ENCODE measurements at regions not wholly inside any gene's neighbourhood (a gene's known extent, or its start where the extent isn't known, plus 50 kb on each side); places are given as distances from the start of the nearest gene placed in this dataset.

DNA sequence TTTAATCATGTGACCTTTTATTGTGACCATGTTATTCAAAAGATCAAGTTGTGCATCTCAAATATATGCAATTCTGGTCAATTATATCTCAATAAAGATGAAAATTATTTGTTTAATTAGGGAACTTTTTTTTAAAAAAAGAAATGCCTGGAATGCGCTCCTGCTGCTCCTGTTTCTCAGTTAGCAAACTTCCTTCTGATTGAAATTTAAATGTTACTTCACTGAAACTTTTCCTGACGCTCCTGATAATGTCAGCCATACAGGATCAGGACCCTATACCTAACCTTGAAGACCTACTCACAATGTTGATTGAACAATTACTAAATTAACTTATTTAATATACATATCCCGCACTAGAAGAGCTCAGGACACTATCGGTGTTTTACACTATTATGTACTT, 190.4 kb downstream of the MACC1 start:
- in situ Hi-C loops (cut with HindIII; ENCODE audit: low sequenced_read_pairs), result loop anchor here (10.0 kb wide), 1 partner anchor 72 kb away; no protein-coding TSS in a partner anchor

DNA sequence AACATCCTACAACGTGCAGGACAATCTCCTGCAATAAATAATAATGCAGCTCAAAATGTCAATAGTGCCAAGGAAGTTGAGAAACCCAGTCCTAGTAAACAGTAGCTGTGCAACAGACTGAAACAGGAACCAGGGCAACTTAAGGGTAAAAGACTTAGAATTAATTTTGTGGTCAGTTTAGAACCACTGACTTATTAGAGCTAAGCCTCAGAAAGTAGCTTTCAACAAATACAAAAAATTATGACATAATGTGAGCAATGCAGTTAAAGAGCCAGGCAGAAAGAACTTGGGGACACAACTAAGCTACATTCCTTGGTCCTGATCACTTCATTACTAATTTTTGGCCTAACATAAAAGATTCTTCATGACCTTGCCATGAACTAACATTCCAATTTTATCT, 195.4 kb downstream of the MACC1 start:
- in situ Hi-C loops (cut with HindIII; ENCODE audit: low sequenced_read_pairs), result loop anchor here (10.0 kb wide), 1 partner anchor 67 kb away; no protein-coding TSS in a partner anchor

DNA sequence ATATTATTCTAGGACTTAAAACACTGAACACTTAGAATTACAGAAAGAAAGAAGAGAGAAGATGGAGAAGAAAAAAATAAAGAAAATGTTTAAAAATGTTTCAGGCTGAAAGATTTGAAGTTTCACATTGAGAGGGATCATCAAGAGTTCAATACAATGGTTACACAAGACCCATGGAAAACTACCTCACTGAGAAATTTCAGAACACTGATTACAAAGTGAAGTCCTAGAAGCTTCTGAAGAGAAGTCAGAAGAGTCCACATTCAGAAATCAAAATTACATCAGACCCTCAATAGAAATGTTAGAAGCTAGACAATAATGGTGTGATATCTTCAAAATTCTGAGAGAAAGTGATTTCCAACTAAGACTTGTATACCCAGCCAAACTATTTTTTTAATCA, 196.1 kb downstream of the MACC1 start:
- in situ Hi-C loops (cut with HindIII; ENCODE audit: low sequenced_read_pairs), result loop anchor here (10.0 kb wide), 1 partner anchor 66 kb away; no protein-coding TSS in a partner anchor

DNA sequence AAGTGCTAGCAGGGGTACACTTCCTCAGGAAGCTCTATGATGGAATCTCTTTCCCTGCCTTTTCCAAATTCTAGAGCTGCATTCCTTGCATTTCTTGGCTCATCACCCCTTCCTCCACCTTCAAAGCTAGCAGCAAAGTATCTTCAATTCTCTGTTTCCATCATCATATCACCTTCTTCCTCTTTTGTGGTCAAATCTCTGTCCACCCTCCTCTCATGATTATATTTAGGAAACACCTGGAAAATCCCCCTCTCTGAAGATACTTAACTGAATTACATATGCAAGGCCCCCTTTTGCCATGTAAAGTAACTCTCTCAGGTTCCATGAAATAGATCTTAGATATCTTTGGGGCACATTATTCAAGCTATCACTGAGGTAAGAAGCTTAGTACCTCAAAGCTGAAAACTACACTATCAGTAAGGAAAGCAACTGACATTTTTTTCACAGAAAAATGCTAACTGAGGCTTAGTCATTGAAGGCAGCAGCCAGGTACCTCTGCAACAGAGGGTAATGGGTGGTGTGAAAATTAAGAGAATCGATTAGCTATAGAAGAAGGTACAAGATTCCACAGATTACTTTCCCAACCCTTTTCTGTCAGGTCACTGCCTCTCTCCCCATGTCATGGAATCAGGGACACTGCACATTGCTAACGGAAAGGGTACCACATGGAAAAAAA, 197.3 kb downstream of the MACC1 start:
- in situ Hi-C loops (cut with HindIII; ENCODE audit: low sequenced_read_pairs), result loop anchor here (10.0 kb wide), 1 partner anchor 65 kb away; no protein-coding TSS in a partner anchor

DNA sequence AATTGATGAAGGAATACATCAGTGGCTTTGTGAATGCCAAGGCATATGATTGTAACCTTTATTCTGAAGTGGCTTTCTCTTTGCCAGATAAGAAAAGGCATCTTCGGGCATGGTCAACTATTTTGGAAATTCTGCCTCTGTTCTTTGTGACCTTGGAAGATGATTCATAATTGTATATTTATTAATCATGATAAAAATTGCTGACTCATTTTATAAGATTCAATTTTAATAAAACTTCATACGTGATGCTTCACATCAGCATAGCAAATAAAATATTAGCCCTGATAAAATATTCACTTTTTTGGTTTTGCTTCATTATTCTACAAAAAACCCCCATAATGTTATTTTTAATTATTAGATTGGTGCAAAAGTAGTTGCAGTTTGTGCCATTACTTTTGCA, 200.5 kb downstream of the MACC1 start:
- in situ Hi-C loops (cut with HindIII; ENCODE audit: low sequenced_read_pairs), result no loop called here

DNA sequence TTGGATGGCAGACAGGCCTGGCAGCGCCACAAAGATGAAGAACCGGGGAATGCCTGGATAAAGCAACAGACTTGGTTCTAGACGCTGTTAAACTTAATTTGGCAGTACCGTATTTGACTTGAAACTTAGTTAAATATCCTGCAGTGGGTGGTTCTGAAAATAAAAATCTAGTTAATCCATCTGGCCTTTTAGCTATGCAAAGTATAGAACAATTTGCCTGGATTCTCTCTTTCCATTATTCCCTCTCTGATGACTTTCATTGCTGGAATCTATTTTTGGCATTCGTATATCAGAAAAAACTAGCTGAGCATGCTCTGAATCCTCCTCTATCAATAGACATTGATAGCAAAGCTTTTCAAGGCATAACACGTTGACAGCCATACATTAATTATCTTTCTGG, 203.6 kb downstream of the MACC1 start:
- in situ Hi-C loops (cut with HindIII; ENCODE audit: low sequenced_read_pairs), result no loop called here

DNA sequence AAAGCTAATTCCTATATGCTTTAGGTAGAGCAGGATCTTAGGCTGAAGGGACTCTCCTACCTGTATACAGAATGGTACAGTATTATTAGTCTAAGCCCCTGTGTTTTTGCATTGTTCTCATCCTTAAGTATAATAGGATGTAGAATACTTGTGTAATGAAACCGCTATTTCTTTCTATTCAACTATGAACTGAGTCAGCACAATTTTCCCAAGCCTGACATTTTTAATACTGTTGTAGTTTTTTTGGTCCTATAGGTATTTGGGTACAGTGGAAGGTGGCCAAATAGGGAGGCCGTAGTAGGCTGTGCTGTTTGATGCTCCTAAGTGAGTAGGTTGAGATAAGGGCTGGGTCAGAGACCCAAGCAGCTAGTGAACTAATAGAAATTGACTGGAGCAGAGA, 205.1 kb downstream of the MACC1 start:
- in situ Hi-C loops (cut with HindIII; ENCODE audit: low sequenced_read_pairs), result no loop called here

DNA sequence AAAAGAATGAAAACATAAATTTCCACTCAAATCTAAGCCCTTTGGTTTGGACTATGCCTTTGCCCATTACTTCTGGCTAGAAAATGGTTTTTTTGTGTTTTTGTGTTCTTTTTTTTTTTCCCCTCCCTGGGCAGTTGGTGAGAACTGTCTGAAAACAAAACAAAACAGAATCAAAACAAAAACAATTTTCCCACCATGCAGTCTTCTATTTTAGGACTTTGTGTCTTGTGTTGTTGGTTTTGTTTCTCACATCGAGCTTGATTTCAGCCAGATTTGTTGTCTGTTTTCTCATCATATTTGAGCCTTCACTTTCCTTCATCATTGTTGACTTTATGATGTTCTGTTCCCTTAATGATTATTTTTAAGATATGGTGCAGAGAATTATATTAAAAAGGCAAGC, 206.3 kb downstream of the MACC1 start:
- in situ Hi-C loops (cut with HindIII; ENCODE audit: low sequenced_read_pairs), result no loop called here

DNA sequence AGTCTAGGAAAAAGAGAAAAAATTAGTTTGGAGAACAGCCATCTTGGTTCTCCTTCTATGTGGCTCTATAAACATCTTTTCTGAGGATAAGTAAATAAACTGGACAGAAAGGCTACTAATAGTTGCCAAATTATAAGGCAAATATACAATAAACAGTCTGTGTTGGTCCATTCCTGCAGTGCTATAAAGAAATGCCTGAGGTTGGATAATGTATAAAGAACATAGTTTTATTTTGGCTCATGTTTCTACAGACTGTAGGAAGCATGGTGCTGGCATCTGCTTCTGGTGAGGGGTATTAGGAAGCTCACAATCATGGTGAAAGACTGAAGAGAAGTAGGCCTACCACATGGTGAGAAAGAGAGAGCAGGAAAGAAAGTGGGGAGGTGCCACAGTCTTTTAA, 209.7 kb downstream of the MACC1 start:
- in situ Hi-C loops (cut with HindIII; ENCODE audit: low sequenced_read_pairs), result no loop called here

DNA sequence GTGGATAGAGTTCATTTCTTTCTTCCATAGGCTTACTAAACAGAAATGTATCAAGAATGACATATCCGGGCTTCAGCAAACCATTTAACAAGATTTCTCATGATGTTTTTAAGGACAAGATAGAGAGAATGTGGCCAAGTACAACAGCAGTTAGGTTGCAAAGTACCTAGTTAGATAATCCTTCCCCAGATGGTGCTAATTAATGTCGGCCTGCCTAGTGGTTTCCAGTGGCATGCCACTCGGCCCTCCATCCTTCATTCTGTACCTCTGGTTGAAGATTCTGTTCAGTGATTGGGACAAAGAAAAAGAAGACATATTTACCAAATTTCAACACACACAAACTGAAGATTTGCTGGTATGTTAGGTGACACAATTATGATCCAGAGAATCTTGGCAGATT, 212.1 kb downstream of the MACC1 start:
- in situ Hi-C loops (cut with HindIII; ENCODE audit: low sequenced_read_pairs), result no loop called here

DNA sequence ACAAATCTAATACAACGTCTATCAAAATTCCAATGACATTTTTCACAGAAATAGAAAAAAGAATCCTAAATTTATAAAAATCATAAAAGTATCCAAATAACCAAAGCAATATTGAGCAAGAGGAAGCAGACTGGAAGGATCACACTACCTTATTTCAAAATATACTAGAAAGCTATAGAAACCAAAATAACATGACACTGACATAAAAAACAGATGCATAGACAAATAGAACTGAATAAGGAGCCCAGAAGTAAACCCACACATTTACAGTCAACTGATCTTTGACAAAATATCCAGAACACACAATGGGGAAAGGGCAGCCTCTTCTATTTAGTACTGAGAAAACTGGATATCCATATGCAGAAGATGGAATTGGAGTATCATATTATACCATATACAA, 217.5 kb downstream of the MACC1 start:
- in situ Hi-C loops (cut with HindIII; ENCODE audit: low sequenced_read_pairs), result no loop called here

DNA sequence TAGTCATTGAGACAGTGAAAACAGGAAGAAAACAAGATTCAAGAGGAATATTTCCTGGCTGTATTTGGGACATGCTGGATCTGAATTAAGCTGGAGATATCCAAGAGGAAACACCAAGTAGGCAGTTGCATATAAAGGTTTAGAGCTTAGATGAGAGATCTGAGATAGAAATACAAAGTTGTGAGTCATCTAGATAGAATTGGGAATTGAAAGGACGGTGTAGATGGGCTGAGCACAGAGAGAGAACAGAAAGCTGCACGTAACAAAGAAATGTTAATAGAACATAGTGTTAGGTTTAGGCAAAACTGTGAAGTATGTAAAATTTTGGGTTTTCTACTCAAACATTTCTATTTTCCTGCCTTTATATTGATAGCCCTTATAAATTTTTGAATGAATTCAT, 218.5 kb upstream of the TMEM196 start:
- in situ Hi-C loops (cut with HindIII; ENCODE audit: low sequenced_read_pairs), result no loop called here

DNA sequence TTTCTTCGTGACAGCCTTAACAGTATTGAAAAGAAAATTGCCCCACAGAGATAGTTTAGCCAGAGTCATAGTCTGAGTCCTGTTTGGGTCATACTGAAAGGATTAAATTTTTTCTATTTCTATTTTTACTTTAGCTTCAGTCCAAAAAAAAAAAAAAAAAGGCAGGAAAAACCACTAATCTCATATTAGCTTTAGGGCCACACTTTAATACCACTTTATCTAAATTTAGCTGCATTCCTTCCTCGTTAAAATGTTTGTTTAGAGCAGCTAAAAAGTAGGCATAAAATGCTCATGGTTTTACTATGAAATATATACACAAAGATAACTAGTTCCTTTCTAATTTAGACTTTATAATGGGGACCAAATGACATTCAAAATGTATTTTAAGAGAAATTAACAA, 216.5 kb upstream of the TMEM196 start:
- in situ Hi-C loops (cut with HindIII; ENCODE audit: low sequenced_read_pairs), result no loop called here

DNA sequence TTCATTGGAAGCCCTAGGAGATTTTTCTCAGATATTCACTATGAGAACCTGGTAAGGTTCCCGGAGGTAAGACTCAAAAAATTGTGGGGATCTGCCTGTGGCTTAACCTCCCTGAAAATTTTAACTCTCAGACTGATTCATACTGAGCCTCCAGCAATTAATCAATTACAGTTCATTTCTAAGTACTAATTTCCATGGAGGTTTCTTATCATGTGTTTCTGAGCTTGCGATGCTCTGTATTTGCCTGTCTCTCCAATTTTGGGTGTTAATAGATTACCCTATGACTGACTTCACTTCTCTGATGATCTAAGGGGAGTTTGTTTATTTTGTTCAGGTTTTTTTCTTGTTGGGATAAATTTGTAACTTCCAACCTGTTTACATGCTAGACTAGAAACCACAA, 215.4 kb upstream of the TMEM196 start:
- in situ Hi-C loops (cut with HindIII; ENCODE audit: low sequenced_read_pairs), result no loop called here

DNA sequence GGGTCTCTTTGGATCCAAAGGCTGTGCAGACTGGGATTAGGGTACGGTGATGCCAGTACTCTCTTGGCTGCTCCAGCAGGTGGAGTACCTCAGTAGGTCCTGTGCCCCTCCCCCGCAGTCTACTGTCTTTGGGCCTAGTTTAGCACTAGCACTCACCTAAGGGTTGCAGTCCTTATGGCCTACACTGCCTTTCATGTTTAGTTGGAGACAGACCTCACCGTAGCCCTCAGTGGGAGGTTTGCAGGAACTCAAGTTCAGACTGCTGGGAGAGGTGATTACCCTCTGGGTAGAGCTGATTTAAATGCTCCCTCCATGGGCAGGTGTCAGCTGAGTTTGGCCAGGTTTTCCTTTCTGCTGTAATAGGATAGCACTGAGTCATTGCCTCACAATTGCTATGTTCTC, 210.8 kb upstream of the TMEM196 start:
- in situ Hi-C loops (cut with HindIII; ENCODE audit: low sequenced_read_pairs), result no loop called here

DNA sequence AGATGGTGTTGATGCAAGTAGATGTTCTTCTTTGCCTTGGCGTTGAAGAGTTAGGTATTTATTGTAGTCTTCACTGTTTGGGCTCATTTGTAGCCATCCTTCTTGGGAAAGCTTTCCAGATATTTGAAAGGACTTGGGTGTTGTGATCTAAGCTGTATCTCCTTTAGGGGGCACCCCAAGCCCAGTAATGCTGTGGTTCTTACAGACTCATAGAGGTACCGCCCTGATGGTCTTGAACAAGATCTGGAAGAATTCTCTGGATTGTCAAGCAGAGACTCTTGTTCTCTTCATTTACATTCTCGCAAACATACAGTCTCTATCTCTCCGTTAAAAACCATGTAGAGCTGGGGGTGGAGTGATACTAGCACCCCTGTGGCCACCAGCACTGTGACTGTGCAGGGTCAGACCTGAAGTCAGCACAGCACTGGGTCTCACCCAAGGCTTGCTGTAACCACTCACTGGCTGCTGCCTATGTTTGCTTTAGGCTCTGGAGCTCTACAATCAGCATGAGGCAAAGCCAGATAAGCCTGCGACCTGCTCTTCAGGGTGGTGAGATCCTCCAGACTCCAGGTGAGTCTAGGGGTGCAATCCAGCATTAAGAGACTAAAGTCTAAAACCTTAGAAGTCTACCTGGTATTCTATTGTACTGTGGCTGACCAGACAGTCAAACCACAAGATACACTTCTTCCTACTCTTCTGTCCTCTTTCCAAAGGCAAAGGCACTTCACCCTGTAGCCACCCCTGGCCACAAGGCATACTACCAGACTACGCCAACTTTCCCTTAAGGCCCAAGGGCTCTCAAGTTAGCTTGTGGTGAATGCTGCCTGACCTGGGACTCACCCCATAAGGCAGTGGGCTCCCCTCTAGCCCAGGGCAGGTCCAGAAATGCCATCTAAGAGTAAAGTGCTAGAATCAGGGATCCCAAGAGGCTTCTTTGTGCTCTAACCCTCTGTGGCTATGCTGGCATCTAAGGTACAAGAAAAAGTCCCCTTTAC, 209.7 kb upstream of the TMEM196 start:
- in situ Hi-C loops (cut with HindIII; ENCODE audit: low sequenced_read_pairs), result no loop called here

DNA sequence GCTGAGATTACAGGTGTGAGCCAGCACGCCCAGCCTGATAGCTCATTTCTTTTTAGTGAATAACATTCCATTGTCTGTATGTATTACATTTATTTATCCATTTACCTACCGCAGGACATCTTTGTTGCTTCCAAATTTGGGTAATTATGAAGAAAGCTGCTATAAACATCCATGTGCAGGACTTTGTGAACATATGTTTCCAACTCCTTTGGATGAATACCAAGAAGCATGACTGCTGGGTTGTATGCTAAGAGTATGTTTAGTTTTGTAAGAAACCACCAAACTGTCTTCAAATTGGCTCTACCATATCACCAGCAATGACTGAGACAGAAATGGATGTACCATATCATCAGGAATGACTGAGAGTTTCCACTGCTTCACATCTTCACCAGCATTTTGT, 200.2 kb upstream of the TMEM196 start:
- in situ Hi-C loops (cut with HindIII; ENCODE audit: low sequenced_read_pairs), result no loop called here

DNA sequence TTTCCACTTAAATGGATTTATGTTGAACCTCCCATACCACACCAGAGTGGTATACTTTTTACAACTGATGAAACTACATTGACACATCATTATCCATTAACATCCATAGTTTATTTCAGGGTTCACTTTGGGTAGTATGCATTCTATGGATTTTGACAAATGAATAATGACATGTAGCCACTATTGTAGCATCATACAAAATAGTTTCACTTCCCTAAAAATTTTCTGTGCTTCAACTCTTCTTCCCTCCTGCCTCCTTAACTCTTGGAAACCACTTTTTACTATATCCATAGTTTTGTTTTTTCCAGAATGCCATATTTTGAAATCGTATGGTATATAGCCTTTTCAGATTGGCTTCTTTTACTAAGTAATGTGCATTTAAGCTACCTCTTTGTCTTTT, 199.5 kb upstream of the TMEM196 start:
- in situ Hi-C loops (cut with HindIII; ENCODE audit: low sequenced_read_pairs), result no loop called here

DNA sequence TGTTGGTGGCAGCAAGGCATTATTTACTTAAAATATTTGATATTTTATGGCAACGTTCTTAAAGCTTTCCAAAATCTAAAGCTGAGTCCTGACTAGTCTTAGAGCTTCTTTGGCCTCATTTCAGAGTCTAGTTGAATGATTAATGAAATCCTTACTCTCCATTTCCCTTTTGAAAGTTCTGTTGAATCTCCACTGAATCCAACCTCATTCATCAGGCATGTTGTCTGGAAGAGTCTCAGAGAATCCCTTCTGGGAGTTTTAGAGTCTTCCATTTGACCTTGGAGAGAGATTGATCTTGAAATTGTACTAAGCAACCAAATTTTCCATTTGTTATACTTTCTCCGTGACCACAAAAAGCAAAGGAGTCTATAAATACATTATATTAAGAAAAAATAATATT, 198.5 kb upstream of the TMEM196 start:
- in situ Hi-C loops (cut with HindIII; ENCODE audit: low sequenced_read_pairs), result no loop called here

DNA sequence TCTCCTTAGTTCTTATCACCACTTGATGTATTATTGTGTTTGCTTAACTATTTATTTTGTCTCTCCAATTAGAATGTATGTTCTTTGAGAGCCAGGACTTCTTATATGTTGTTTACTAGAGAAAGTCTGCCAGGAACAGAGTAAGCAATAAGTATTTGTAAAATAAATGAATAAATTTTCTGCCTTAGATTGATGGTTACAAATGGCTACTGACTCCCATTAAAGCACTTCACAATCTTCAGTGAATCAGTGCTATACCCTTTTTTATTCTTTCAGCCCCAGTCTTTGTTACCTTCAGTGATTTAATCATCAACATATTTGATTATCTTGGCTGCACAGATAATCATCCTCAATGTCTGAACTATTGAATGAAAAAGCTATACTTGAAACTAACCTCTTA, 197.1 kb upstream of the TMEM196 start:
- in situ Hi-C loops (cut with HindIII; ENCODE audit: low sequenced_read_pairs), result no loop called here

DNA sequence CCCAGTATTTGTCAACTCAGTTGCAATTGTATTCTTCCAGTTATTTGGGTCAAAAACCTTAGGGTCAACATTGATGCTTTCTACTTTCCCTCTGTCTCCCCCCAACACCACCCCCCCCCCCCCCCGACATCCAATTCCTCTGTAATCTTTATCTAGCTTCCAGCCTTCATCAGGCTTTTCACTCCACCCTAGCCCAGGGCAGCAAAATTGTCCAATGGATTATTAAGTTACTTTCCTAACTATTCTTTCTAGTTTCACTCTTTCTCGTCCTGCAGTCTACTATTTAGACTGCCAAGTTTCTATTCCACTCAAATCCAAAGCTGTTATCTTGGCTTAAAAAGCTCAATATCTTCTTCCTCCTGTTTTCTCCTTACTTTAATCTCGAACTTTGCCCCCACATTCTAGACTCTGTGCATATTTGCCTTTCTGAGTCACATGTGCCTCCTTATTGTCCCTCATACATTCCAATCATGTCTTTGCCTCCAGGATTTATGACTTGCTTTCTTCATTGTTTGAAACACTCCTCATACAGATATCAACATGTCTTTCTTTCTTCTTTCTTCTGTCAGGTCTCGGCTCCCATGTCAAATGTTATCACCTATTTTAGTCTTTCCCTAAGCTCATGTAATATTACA, 196.6 kb upstream of the TMEM196 start:
- in situ Hi-C loops (cut with HindIII; ENCODE audit: low sequenced_read_pairs), result no loop called here

DNA sequence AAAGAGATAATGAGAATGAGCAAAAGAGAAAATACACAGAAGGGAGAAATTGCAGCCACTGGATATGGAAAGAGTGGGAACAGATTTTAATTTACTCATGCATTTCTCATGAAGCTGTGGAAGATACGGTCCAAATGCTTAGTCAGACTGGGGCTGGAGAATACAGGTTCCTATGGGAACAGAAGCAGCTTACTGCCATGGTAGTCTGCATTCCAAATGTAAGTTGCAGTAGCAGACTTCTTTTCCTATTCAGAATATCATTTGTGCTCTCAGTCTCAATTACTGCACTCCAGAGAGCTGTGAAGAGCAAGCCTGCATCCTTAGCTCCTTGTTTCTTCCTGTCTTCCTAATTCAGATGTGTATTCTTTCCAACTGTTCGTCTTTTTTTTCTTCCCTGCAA, 190.8 kb upstream of the TMEM196 start:
- in situ Hi-C loops (cut with HindIII; ENCODE audit: low sequenced_read_pairs), result no loop called here

All from DLD1 (cell line).